ENCODE measurements at regions not wholly inside any gene's neighbourhood (a gene's known extent, or its start where the extent isn't known, plus 50 kb on each side); places are given as distances from the start of the nearest gene placed in this dataset.

DNA sequence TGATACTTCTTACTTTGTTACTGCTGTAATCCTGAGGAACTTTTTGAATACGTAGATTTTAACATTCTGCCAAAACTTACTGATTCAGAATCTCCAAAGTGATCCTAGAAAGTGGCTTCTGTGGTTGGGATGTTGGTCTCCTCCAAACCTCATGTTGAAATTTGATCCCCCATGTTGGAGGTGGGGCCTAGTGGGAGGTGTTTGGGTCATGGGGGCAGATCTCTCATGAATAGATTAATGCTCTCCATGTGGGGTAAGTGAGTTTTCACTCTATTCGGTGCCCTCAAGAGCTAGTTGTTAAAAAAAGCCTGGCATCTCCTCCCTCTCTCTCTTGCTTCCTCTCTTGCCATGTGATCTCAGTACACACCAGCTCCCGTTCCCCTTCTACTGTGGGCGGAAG lies 329.9 kb downstream of the HRH4 start:
- TF ChIP-seq, protein P1, sequence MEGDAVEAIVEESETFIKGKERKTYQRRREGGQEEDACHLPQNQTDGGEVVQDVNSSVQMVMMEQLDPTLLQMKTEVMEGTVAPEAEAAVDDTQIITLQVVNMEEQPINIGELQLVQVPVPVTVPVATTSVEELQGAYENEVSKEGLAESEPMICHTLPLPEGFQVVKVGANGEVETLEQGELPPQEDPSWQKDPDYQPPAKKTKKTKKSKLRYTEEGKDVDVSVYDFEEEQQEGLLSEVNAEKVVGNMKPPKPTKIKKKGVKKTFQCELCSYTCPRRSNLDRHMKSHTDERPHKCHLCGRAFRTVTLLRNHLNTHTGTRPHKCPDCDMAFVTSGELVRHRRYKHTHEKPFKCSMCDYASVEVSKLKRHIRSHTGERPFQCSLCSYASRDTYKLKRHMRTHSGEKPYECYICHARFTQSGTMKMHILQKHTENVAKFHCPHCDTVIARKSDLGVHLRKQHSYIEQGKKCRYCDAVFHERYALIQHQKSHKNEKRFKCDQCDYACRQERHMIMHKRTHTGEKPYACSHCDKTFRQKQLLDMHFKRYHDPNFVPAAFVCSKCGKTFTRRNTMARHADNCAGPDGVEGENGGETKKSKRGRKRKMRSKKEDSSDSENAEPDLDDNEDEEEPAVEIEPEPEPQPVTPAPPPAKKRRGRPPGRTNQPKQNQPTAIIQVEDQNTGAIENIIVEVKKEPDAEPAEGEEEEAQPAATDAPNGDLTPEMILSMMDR (conservative IDR thresholded peaks at IDR 0.05; ENCODE audit: low read length) = no peak
- no peak for TF ChIP-seq EZH2phosphoT487 (IDR thresholded peaks at IDR 0.05; ENCODE audit: borderline replicate concordance, low read depth, low read length)

All from OCI-LY7 (cell line).